ENCODE measurements at regions not wholly inside any gene's neighbourhood (a gene's known extent, or its start where the extent isn't known, plus 50 kb on each side); places are given as distances from the start of the nearest gene placed in this dataset.

DNA sequence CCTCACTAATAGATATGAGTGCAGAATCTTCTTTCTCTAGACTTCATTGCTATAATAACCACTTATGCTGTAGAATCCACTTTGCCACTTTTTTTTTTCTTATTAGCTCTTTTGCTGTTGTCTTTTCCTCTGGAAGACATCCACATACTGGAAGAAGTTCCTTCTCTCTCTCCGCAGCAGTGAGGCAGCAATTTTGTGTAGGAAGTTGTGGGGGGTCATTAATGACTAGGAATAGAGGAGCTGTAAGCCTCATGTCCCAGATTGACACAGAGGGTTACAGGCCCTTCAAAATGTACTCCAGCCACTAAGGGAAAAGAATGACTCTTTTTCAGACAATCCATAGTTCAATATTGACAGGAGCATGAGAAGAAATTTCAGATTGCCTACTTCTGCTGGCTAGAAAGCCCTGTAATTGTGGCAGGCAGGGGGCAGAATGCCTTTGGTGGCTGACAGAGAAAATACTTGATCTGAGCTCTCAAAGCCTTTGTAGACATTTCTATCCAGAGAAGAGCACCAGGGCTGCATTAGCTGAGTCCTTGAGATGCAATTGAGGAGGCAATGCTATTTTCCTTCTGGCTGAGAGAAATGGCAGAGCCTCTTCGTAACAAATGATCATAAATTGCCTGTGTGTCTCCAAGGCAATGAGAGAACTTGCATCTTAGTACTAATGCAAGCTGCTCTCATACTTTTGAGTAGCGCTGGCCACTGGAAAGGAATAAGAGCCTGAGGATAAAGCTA lies 856.2 kb downstream of the STIM2 start:
- no peaks in the 10 kb centered on the region for H3K9me3 ChIP-seq (ENCODE audit: insufficient read depth, low read depth, low read length)
- no peak overlapping the region for H3K4me3 ChIP-seq (ENCODE audit: low read length)
- no peaks in the 10 kb centered on the region for H3K27me3 ChIP-seq (ENCODE audit: insufficient read depth, low read length)
- H3K9ac ChIP-seq (ENCODE audit: low read depth, low read length): no peak overlapping the region
- no peaks in the 10 kb centered on the region for H3K36me3 ChIP-seq (ENCODE audit: insufficient read depth, low read depth, low read length)
- no peaks in the 10 kb centered on the region for H3K4me1 ChIP-seq (ENCODE audit: insufficient read depth, low read length)
- H3K27ac ChIP-seq (ENCODE audit: low read length): no peak overlapping the region

DNA sequence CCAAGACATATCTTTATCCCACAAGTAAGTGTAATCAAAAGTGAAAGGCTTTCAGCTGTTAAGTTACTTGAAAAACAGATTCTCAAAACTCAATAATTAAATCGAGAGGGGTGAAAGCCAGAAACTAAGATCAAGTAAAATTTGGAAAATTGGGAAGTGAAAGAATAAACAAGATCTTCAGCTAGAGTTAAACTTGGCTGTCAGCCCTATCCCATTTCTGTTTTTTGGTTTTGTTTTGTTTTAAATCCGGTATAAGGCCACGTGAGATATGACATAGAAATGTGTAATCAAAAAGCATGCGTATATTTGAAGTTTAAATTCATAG lies 856.8 kb downstream of the STIM2 start:
- no peak overlapping the region for H3K4me3 ChIP-seq (ENCODE audit: low read length)
- H3K27ac ChIP-seq (ENCODE audit: low read length): no peak overlapping the region

GRCh38 chr4:27720010-27720766 lies 859.5 kb downstream of the STIM2 start:
- Histone ChIP-seq H3K27me3 (ENCODE audit: insufficient read depth, low read length) (no peaks in the 10 kb centered on the region), H3K36me3 (ENCODE audit: insufficient read depth, low read depth, low read length) (no peaks in the 10 kb centered on the region), H3K4me1 (ENCODE audit: insufficient read depth, low read length) (no peaks in the 10 kb centered on the region), H3K4me3 (ENCODE audit: low read length) (no peak overlapping the region), H3K9ac (ENCODE audit: low read depth, low read length) (no peak overlapping the region), H3K27ac (ENCODE audit: low read length) (no peak overlapping the region), H3K9me3 (ENCODE audit: insufficient read depth, low read depth, low read length) (no peaks in the 10 kb centered on the region)

More for the DNA sequence above, 856.8 kb downstream of the STIM2 start:
- no peak overlapping the region for H3K9ac ChIP-seq (ENCODE audit: low read depth, low read length)
- no peaks in the 10 kb centered on the region for H3K27me3 ChIP-seq (ENCODE audit: insufficient read depth, low read length)
- no peaks in the 10 kb centered on the region for H3K36me3 ChIP-seq (ENCODE audit: insufficient read depth, low read depth, low read length)
- no peaks in the 10 kb centered on the region for H3K4me1 ChIP-seq (ENCODE audit: insufficient read depth, low read length)
- H3K9me3 ChIP-seq (ENCODE audit: insufficient read depth, low read depth, low read length): no peaks in the 10 kb centered on the region

DNA sequence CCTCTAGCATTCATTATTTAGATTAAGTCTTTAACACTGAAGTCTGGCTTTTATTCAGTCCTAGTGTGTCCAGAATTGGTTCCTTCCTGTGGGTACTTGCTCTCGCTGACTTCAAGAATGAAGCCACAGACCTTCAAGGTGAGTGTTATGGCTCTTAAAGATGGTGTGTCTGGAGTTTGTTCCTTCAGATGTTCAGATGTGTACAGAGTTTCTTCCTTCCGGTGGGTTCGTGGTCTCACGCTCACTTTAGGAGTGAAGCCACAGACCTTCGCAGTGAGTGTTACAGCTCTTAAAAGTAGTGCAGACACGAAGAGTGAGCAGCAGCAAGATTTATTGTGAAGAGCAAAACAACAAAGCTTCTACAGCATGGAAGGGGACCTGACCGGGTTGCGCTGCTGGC lies 860.6 kb downstream of the STIM2 start:
- Histone ChIP-seq H3K4me3 (ENCODE audit: low read length) (no peak overlapping the region), H3K36me3 (ENCODE audit: insufficient read depth, low read depth, low read length) (no peaks in the 10 kb centered on the region), H3K9me3 (ENCODE audit: insufficient read depth, low read depth, low read length) (no peaks in the 10 kb centered on the region), H3K27me3 (ENCODE audit: insufficient read depth, low read length) (no peaks in the 10 kb centered on the region), H3K9ac (ENCODE audit: low read depth, low read length) (no peak overlapping the region), H3K4me1 (ENCODE audit: insufficient read depth, low read length) (no peaks in the 10 kb centered on the region), H3K27ac (ENCODE audit: low read length) (no peak overlapping the region)

- no peaks in the 10 kb centered on the region for H3K36me3 ChIP-seq (ENCODE audit: insufficient read depth, low read depth, low read length)
- no peaks in the 10 kb centered on the region for H3K27me3 ChIP-seq (ENCODE audit: insufficient read depth, low read length)
Measured at GRCh38 chr4:27728892-27729291, 868.3 kb downstream of the STIM2 start.

GRCh38 chr4:27742816-27743215 lies 882.2 kb downstream of the STIM2 start:
- H3K36me3 ChIP-seq (ENCODE audit: insufficient read depth, low read depth, low read length): no peaks in the 10 kb centered on the region
- H3K27ac ChIP-seq (ENCODE audit: low read length): no peak overlapping the region
- H3K9me3 ChIP-seq (ENCODE audit: insufficient read depth, low read depth, low read length): peaks cover 4% of the 10 kb centered on the region; the same call in 1 of the 2 replicates
- H3K9ac ChIP-seq (ENCODE audit: low read depth, low read length): no peak overlapping the region
- H3K4me3 ChIP-seq (ENCODE audit: low read length): no peak overlapping the region
- H3K27me3 ChIP-seq (ENCODE audit: insufficient read depth, low read length): no peaks in the 10 kb centered on the region
- H3K4me1 ChIP-seq (ENCODE audit: insufficient read depth, low read length): no peaks in the 10 kb centered on the region; the same call in 1 of the 2 replicates

More at GRCh38 chr4:27728892-27729291, 868.3 kb downstream of the STIM2 start:
- no peaks in the 10 kb centered on the region for H3K9me3 ChIP-seq (ENCODE audit: insufficient read depth, low read depth, low read length)
- no peaks in the 10 kb centered on the region for H3K4me1 ChIP-seq (ENCODE audit: insufficient read depth, low read length)
- no peak overlapping the region for H3K9ac ChIP-seq (ENCODE audit: low read depth, low read length)
- no peak overlapping the region for H3K4me3 ChIP-seq (ENCODE audit: low read length)
- H3K27ac ChIP-seq (ENCODE audit: low read length): no peak overlapping the region

GRCh38 chr4:27759611-27760575 lies 899.3 kb downstream of the STIM2 start:
- no peak overlapping the region for H3K9ac ChIP-seq (ENCODE audit: low read depth, low read length)
- H3K4me3 ChIP-seq (ENCODE audit: low read length): no peak overlapping the region
- H3K27me3 ChIP-seq (ENCODE audit: insufficient read depth, low read length): no peaks in the 10 kb centered on the region
- H3K36me3 ChIP-seq (ENCODE audit: insufficient read depth, low read depth, low read length): no peaks in the 10 kb centered on the region
- H3K9me3 ChIP-seq (ENCODE audit: insufficient read depth, low read depth, low read length): no peaks in the 10 kb centered on the region
- H3K4me1 ChIP-seq (ENCODE audit: insufficient read depth, low read length): no peaks in the 10 kb centered on the region
- no peak overlapping the region for H3K27ac ChIP-seq (ENCODE audit: low read length)

DNA sequence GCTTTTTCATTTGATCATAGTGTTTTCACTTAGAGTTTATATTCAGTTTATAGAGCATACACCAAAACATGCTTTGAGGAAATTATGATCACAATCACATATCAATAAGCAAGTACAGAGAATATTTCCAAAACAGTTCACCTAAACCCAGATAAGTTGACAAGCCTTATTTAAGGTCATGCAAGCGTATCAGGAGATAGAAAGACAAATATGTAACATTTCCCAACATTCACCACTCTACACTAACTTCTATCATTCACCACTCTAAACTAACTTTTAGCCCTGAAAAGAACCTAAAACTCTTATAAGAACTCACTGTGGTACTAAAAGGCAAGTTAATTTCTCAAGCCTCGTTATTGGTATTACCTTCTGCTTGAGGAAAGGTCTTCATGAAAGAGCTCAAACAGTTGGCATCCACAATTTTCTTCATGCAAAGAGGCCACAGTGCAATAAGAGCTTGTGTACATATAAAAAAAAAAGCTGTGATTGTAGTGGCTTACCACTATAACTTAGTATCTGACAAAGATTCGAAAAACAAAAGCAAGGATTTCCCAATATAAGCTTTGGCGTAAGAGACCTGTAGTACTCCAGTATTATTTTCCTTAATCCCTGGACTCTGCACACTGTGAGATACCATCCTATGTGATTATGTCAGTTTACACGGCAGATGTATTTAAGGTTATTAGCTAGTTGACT lies 903.3 kb downstream of the STIM2 start:
- no peaks in the 10 kb centered on the region for H3K36me3 ChIP-seq (ENCODE audit: insufficient read depth, low read depth, low read length)
- no peaks in the 10 kb centered on the region for H3K4me1 ChIP-seq (ENCODE audit: insufficient read depth, low read length)
- no peaks in the 10 kb centered on the region for H3K27me3 ChIP-seq (ENCODE audit: insufficient read depth, low read length)
- H3K9me3 ChIP-seq (ENCODE audit: insufficient read depth, low read depth, low read length): no peaks in the 10 kb centered on the region
- H3K27ac ChIP-seq (ENCODE audit: low read length): no peak overlapping the region
- no peak overlapping the region for H3K4me3 ChIP-seq (ENCODE audit: low read length)
- H3K9ac ChIP-seq (ENCODE audit: low read depth, low read length): no peak overlapping the region

- Histone ChIP-seq H3K4me3 (ENCODE audit: low read length) (no peak overlapping the region), H3K36me3 (ENCODE audit: insufficient read depth, low read depth, low read length) (no peaks in the 10 kb centered on the region)
Measured at GRCh38 chr4:27764526-27764837, 903.8 kb downstream of the STIM2 start.

GRCh38 chr4:27770895-27771294 lies 910.3 kb downstream of the STIM2 start:
- H3K36me3 ChIP-seq (ENCODE audit: insufficient read depth, low read depth, low read length): no peaks in the 10 kb centered on the region
- no peak overlapping the region for H3K4me3 ChIP-seq (ENCODE audit: low read length)
- H3K9me3 ChIP-seq (ENCODE audit: insufficient read depth, low read depth, low read length): no peaks in the 10 kb centered on the region
- no peaks in the 10 kb centered on the region for H3K4me1 ChIP-seq (ENCODE audit: insufficient read depth, low read length)
- H3K27me3 ChIP-seq (ENCODE audit: insufficient read depth, low read length): no peaks in the 10 kb centered on the region
- H3K27ac ChIP-seq (ENCODE audit: low read length): no peak overlapping the region
- no peak overlapping the region for H3K9ac ChIP-seq (ENCODE audit: low read depth, low read length)

More at GRCh38 chr4:27764526-27764837, 903.8 kb downstream of the STIM2 start:
- Histone ChIP-seq H3K9ac (ENCODE audit: low read depth, low read length) (no peak overlapping the region), H3K9me3 (ENCODE audit: insufficient read depth, low read depth, low read length) (no peaks in the 10 kb centered on the region), H3K27ac (ENCODE audit: low read length) (no peak overlapping the region), H3K4me1 (ENCODE audit: insufficient read depth, low read length) (no peaks in the 10 kb centered on the region), H3K27me3 (ENCODE audit: insufficient read depth, low read length) (no peaks in the 10 kb centered on the region)

- H3K36me3 ChIP-seq (ENCODE audit: insufficient read depth, low read depth, low read length): no peaks in the 10 kb centered on the region
- H3K27ac ChIP-seq (ENCODE audit: low read length): no peak overlapping the region
- H3K9ac ChIP-seq (ENCODE audit: low read depth, low read length): no peak overlapping the region
- H3K9me3 ChIP-seq (ENCODE audit: insufficient read depth, low read depth, low read length): no peaks in the 10 kb centered on the region
- no peaks in the 10 kb centered on the region for H3K27me3 ChIP-seq (ENCODE audit: insufficient read depth, low read length)
- peaks cover 5% of the 10 kb centered on the region for H3K4me1 ChIP-seq (ENCODE audit: insufficient read depth, low read length)
- no peak overlapping the region for H3K4me3 ChIP-seq (ENCODE audit: low read length)
Measured at GRCh38 chr4:27775156-27775555, 914.5 kb downstream of the STIM2 start.

Measured in iPS-20b (cell line).